ENCODE measurements at regions not wholly inside any gene's neighbourhood (a gene's known extent, or its start where the extent isn't known, plus 50 kb on each side); places are given as distances from the start of the nearest gene placed in this dataset.

DNA sequence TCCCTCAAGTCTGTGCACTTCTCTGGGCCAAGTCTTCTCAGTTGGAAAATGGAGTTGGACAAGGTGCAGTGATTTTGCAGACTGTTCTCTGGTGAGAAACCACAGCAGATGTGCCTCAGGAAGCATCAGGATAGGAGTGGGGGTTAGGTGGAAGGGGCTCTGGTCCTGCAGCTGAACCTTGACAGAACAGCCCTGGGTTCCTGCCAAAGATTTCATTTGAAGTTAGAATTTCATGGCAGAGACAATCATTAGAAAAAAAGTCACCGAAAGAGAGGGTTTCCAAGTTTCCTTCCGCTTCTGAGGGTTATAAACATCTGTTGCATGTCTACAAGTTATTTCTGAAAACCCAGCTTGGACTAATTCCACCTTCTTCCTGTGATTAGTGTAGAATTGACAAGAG, 80.4 kb upstream of the IRX3 start:
- TF ChIP-seq, protein P1, sequence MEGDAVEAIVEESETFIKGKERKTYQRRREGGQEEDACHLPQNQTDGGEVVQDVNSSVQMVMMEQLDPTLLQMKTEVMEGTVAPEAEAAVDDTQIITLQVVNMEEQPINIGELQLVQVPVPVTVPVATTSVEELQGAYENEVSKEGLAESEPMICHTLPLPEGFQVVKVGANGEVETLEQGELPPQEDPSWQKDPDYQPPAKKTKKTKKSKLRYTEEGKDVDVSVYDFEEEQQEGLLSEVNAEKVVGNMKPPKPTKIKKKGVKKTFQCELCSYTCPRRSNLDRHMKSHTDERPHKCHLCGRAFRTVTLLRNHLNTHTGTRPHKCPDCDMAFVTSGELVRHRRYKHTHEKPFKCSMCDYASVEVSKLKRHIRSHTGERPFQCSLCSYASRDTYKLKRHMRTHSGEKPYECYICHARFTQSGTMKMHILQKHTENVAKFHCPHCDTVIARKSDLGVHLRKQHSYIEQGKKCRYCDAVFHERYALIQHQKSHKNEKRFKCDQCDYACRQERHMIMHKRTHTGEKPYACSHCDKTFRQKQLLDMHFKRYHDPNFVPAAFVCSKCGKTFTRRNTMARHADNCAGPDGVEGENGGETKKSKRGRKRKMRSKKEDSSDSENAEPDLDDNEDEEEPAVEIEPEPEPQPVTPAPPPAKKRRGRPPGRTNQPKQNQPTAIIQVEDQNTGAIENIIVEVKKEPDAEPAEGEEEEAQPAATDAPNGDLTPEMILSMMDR (IDR thresholded peaks at IDR 0.05), result no peak
- no peak for TF ChIP-seq POLR2A (IDR thresholded peaks at IDR 0.05)
